ENCODE measurements at regions not wholly inside any gene's neighbourhood (a gene's known extent, or its start where the extent isn't known, plus 50 kb on each side); places are given as distances from the start of the nearest gene placed in this dataset.

DNA sequence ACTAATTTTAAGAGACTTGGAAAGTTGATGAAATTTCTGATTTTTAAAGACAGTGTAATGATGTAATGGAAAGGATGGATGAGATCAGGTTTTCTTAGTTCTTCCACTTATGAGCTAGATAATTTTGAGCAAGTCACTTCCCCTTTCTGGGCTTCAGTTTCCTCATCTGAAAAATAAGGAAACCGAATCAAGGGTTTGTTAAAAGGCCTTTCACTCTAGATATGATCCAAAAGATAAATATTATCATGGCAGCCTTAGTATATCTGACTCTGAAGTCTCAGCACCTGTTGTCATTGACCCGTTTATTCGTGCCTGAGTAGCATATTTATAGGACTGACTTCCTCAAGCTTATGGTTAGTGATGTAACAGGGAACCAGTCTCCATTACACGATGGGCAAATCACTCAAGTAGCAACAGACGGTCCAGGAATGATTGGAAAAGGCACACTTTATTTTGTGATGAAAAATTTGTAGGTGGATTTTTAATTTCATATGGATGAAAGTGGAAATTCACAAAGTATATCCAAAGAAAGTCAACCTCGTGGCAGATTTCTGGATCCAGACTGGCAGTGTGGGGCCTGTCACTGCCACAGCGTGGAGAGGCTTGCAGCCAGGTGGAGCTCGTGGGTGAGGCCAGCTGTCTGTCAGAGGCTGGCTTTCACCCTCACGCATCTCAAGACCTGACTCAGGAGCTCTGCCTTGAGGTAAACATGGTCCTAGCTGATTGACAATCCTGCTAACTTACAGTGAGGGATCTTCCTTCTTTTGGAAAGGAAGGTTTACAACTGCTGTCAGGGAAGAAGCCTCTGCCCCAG is 137.9 kb upstream of the CXCR4 start:
- no peaks in the 10 kb centered on the region for H3K36me3 ChIP-seq (ENCODE audit: control insufficient read depth, insufficient read depth, low read length)
- no peak for TF ChIP-seq CTCF (IDR thresholded peaks at IDR 0.05; ENCODE audit: insufficient read depth, low read length, poor library complexity, severe bottlenecking)
- no peaks in the 10 kb centered on the region for H3K27me3 ChIP-seq (ENCODE audit: control insufficient read depth, insufficient read depth, low read length)
- no peak overlapping the region for H3K4me3 ChIP-seq (ENCODE audit: low read depth, low read length)
- DNase-seq (ENCODE audit: low read depth), result no peak

GRCh38 chr2:136255127-136255526 is 137.2 kb upstream of the CXCR4 start:
- no peak for DNase-seq (ENCODE audit: low read depth)
- Histone ChIP-seq H3K36me3 (ENCODE audit: control insufficient read depth, insufficient read depth, low read length) (no peaks in the 10 kb centered on the region), H3K27me3 (ENCODE audit: control insufficient read depth, insufficient read depth, low read length) (no peaks in the 10 kb centered on the region), H3K4me3 (ENCODE audit: low read depth, low read length) (no peak overlapping the region)
- no peak for TF ChIP-seq CTCF (IDR thresholded peaks at IDR 0.05; ENCODE audit: insufficient read depth, low read length, poor library complexity, severe bottlenecking)

GRCh38 chr2:136254681-136255080 is 136.7 kb upstream of the CXCR4 start:
- Histone ChIP-seq H3K27me3 (ENCODE audit: control insufficient read depth, insufficient read depth, low read length) (no peaks in the 10 kb centered on the region), H3K36me3 (ENCODE audit: control insufficient read depth, insufficient read depth, low read length) (no peaks in the 10 kb centered on the region), H3K4me3 (ENCODE audit: low read depth, low read length) (no peak overlapping the region)
- no peak for DNase-seq (ENCODE audit: low read depth)
- TF ChIP-seq CTCF (IDR thresholded peaks at IDR 0.05; ENCODE audit: insufficient read depth, low read length, poor library complexity, severe bottlenecking), result no peak

DNA sequence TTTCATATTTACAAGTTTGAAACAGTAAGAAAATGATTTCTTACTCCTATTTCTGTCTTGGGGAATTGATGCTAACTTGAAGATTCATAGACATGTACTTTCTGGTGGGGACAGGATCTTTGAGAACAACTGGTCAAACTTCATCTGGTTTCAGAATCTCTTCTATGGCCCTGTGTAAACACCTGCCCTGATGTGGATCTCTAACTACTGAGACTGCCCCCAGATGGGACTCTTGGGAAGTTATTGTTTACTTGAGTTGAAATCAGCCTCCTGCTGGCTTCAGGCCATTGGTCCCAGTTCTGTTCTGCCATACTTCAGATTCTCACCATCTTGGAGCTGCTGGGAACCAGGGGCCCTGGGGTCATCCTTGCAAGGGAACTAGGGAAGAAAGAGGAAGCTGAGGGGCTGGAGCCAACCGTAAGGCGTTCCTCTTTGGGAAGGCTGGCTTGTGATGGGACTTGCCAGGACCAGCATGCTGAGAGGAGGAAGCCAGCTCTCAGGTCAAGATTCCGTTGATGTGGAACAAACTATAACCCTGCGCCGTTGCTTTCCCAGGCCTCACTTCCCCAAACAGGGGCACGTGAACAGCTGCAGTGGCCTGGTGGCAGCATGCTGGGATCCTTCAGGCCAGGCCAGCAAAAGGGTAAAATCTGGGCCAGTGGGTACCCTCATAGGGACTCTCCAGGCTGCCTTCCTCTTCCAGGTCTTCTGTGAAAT is 135.5 kb upstream of the CXCR4 start:
- no peaks in the 10 kb centered on the region for H3K36me3 ChIP-seq (ENCODE audit: control insufficient read depth, insufficient read depth, low read length)
- no peak overlapping the region for H3K4me3 ChIP-seq (ENCODE audit: low read depth, low read length)
- no peak for TF ChIP-seq CTCF (IDR thresholded peaks at IDR 0.05; ENCODE audit: insufficient read depth, low read length, poor library complexity, severe bottlenecking)
- no peak for DNase-seq (ENCODE audit: low read depth)
- H3K27me3 ChIP-seq (ENCODE audit: control insufficient read depth, insufficient read depth, low read length), result no peaks in the 10 kb centered on the region

DNA sequence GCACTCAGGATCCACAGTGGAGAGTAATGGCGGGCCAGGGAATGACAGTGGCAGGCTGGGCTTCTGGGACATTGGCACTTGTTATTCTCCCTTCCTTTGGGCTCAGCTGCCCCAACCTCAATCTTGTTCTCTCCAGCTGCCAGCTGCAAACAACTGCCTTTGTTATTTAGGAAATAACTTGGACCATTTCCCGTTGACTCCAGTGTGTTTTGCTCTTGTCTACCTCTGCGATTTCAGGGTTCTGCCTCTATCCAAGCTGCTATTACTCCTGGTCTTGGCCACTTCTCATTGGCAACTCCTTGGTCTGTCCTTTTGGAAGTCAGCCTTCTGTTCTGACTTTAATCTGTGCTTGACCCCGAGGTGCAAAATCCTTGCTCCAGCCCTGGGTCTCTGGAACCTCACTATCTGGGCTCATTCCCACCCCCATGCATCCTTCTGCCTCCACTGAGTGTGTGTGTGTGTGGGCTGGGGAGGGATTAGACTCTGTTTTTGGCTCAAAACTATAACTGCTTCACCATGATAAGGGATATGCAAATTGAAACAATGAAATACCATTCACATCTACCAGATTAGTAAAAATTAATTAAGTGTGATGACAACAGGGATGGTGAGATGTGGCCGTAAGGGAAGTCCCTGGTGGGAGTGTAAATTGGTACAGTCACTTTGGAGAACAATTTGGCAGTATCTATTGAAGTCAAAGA is 134.1 kb upstream of the CXCR4 start:
- no peak overlapping the region for H3K4me3 ChIP-seq (ENCODE audit: low read depth, low read length)
- no peak for TF ChIP-seq CTCF (IDR thresholded peaks at IDR 0.05; ENCODE audit: insufficient read depth, low read length, poor library complexity, severe bottlenecking)
- H3K27me3 ChIP-seq (ENCODE audit: control insufficient read depth, insufficient read depth, low read length), result no peaks in the 10 kb centered on the region
- DNase-seq (ENCODE audit: low read depth), result no peak
- no peaks in the 10 kb centered on the region for H3K36me3 ChIP-seq (ENCODE audit: control insufficient read depth, insufficient read depth, low read length)

All from kidney epithelial cell (primary cell).